HG03521 (cell line): ENCODE measurements at regions not wholly inside any gene's neighbourhood (a gene's known extent, or its start where the extent isn't known, plus 50 kb on each side); places are given as distances from the start of the nearest gene placed in this dataset.

Experiments used
- ATAC-seq: cut with Tn5 transposase; IDR thresholded peaks from one replicate; pipeline ENCODE4 v1.9.1; 2021; ENCODE audit warnings: mild to moderate bottlenecking, moderate library complexity; ENCODE audit not compliant: unreplicated experiment

GRCh38 chr9:2243666-2244555, 228.8 kb downstream of the SMARCA2 start:
- ATAC-seq = no peak

- ATAC-seq = no peak
Observed at GRCh38 chr9:2247340-2247739, 232.2 kb downstream of the SMARCA2 start.

GRCh38 chr9:2248768-2249265, 233.7 kb downstream of the SMARCA2 start:
- ATAC-seq = no peak

GRCh38 chr9:2253636-2254580, 238.8 kb downstream of the SMARCA2 start:
- no peak for ATAC-seq

GRCh38 chr9:2255128-2255527, 240.0 kb downstream of the SMARCA2 start:
- no peak for ATAC-seq

GRCh38 chr9:2257248-2257929, 242.2 kb downstream of the SMARCA2 start:
- no peak for ATAC-seq

GRCh38 chr9:2260417-2261306, 245.5 kb downstream of the SMARCA2 start:
- ATAC-seq = no peak

- ATAC-seq = no peak
Observed at GRCh38 chr9:2261421-2262103, 246.4 kb downstream of the SMARCA2 start.

GRCh38 chr9:2262386-2263071, 247.4 kb downstream of the SMARCA2 start:
- ATAC-seq = no peak

- ATAC-seq = no peak
Observed at GRCh38 chr9:2263111-2263510, 248.0 kb downstream of the SMARCA2 start.

- no peak for ATAC-seq
Observed at GRCh38 chr9:2263665-2264064, 248.5 kb downstream of the SMARCA2 start.

GRCh38 chr9:2264081-2264480, 248.9 kb downstream of the SMARCA2 start:
- no peak for ATAC-seq

GRCh38 chr9:2267181-2267745, 252.1 kb downstream of the SMARCA2 start:
- ATAC-seq = no peak

GRCh38 chr9:2269778-2270177, 254.6 kb downstream of the SMARCA2 start:
- ATAC-seq = no peak

- ATAC-seq = no peak
Observed at GRCh38 chr9:2270565-2270964, 255.4 kb downstream of the SMARCA2 start.

GRCh38 chr9:2271426-2271825, 256.3 kb downstream of the SMARCA2 start:
- ATAC-seq = no peak

GRCh38 chr9:2274762-2275161, 259.6 kb downstream of the SMARCA2 start:
- no peak for ATAC-seq

- no peak for ATAC-seq
Observed at GRCh38 chr9:2276296-2276695, 261.1 kb downstream of the SMARCA2 start.
